ENCODE measurements at regions not wholly inside any gene's neighbourhood (a gene's known extent, or its start where the extent isn't known, plus 50 kb on each side); places are given as distances from the start of the nearest gene placed in this dataset.

- H3K9me2 ChIP-seq (replicated peaks; ENCODE audit: insufficient read depth, low read length): no peaks in the 10 kb centered on the region
- no peak overlapping the region for H3K4me3 ChIP-seq (ENCODE audit: low read length)
- no peak overlapping the region for H3K9ac ChIP-seq (ENCODE audit: low read length)
- H3K9me3 ChIP-seq (ENCODE audit: low read length): no peaks in the 10 kb centered on the region
- no peaks in the 10 kb centered on the region for H3K79me2 ChIP-seq (ENCODE audit: low read length)
- no peaks in the 10 kb centered on the region for H3K36me3 ChIP-seq (ENCODE audit: insufficient read depth, low read length)
- H2AFZ ChIP-seq (ENCODE audit: low read length): no peak overlapping the region
- no peaks in the 10 kb centered on the region; the same call in 1 of the 2 replicates for H3K27me3 ChIP-seq (ENCODE audit: low read length)
- no peak overlapping the region for H3K4me2 ChIP-seq (ENCODE audit: low read depth, low read length, poor library complexity, severe bottlenecking)
- H3K27ac ChIP-seq (ENCODE audit: low read length): no peak overlapping the region
- no peaks in the 10 kb centered on the region for H4K20me1 ChIP-seq (ENCODE audit: insufficient read depth, low read depth, low read length)
- DNase-seq: no peak
- no peaks in the 10 kb centered on the region for H3K4me1 ChIP-seq (ENCODE audit: low read length)
Observed at GRCh38 chr1:185426848-185427247, 109.8 kb upstream of the IVNS1ABP start.

GRCh38 chr1:185425163-185425562, 108.1 kb upstream of the IVNS1ABP start:
- no peaks in the 10 kb centered on the region for H3K36me3 ChIP-seq (ENCODE audit: insufficient read depth, low read length)
- H3K27me3 ChIP-seq (ENCODE audit: low read length): peaks cover 3% of the 10 kb centered on the region; the same call in 1 of the 2 replicates
- no peaks in the 10 kb centered on the region for H3K9me3 ChIP-seq (ENCODE audit: low read length)
- no peaks in the 10 kb centered on the region for H3K4me1 ChIP-seq (ENCODE audit: low read length)
- H3K4me2 ChIP-seq (ENCODE audit: low read depth, low read length, poor library complexity, severe bottlenecking): no peak overlapping the region
- no peaks in the 10 kb centered on the region for H3K9me2 ChIP-seq (replicated peaks; ENCODE audit: insufficient read depth, low read length)
- H3K9ac ChIP-seq (ENCODE audit: low read length): no peak overlapping the region
- H2AFZ ChIP-seq (ENCODE audit: low read length): no peak overlapping the region
- no peak for DNase-seq
- no peaks in the 10 kb centered on the region for H3K79me2 ChIP-seq (ENCODE audit: low read length)
- no peak overlapping the region for H3K27ac ChIP-seq (ENCODE audit: low read length)
- no peak overlapping the region for H3K4me3 ChIP-seq (ENCODE audit: low read length)
- H4K20me1 ChIP-seq (ENCODE audit: insufficient read depth, low read depth, low read length): no peaks in the 10 kb centered on the region

GRCh38 chr1:185421485-185422107, 104.6 kb upstream of the IVNS1ABP start:
- H3K9me3 ChIP-seq (ENCODE audit: low read length): no peaks in the 10 kb centered on the region
- no peak for DNase-seq
- no peak overlapping the region for H2AFZ ChIP-seq (ENCODE audit: low read length)
- peaks cover 3% of the 10 kb centered on the region; the same call in 1 of the 2 replicates for H3K27me3 ChIP-seq (ENCODE audit: low read length)
- no peaks in the 10 kb centered on the region for H3K36me3 ChIP-seq (ENCODE audit: insufficient read depth, low read length)
- no peaks in the 10 kb centered on the region for H3K4me1 ChIP-seq (ENCODE audit: low read length)
- H3K27ac ChIP-seq (ENCODE audit: low read length): no peak overlapping the region
- no peak overlapping the region for H3K4me3 ChIP-seq (ENCODE audit: low read length)
- H4K20me1 ChIP-seq (ENCODE audit: insufficient read depth, low read depth, low read length): no peaks in the 10 kb centered on the region
- H3K4me2 ChIP-seq (ENCODE audit: low read depth, low read length, poor library complexity, severe bottlenecking): no peak overlapping the region
- H3K79me2 ChIP-seq (ENCODE audit: low read length): no peaks in the 10 kb centered on the region
- no peak overlapping the region for H3K9ac ChIP-seq (ENCODE audit: low read length)
- no peaks in the 10 kb centered on the region for H3K9me2 ChIP-seq (replicated peaks; ENCODE audit: insufficient read depth, low read length)

GRCh38 chr1:185420588-185421081, 103.6 kb upstream of the IVNS1ABP start:
- H3K4me3 ChIP-seq (ENCODE audit: low read length): no peak overlapping the region
- H2AFZ ChIP-seq (ENCODE audit: low read length): no peak overlapping the region
- DNase-seq: no peak
- no peaks in the 10 kb centered on the region for H4K20me1 ChIP-seq (ENCODE audit: insufficient read depth, low read depth, low read length)
- H3K27ac ChIP-seq (ENCODE audit: low read length): no peak overlapping the region
- H3K79me2 ChIP-seq (ENCODE audit: low read length): no peaks in the 10 kb centered on the region
- no peak overlapping the region for H3K9ac ChIP-seq (ENCODE audit: low read length)
- H3K36me3 ChIP-seq (ENCODE audit: insufficient read depth, low read length): no peaks in the 10 kb centered on the region
- H3K4me1 ChIP-seq (ENCODE audit: low read length): no peaks in the 10 kb centered on the region
- H3K4me2 ChIP-seq (ENCODE audit: low read depth, low read length, poor library complexity, severe bottlenecking): no peak overlapping the region
- peaks cover 3% of the 10 kb centered on the region; the same call in 1 of the 2 replicates for H3K27me3 ChIP-seq (ENCODE audit: low read length)
- H3K9me2 ChIP-seq (replicated peaks; ENCODE audit: insufficient read depth, low read length): no peaks in the 10 kb centered on the region
- H3K9me3 ChIP-seq (ENCODE audit: low read length): no peaks in the 10 kb centered on the region

- no peaks in the 10 kb centered on the region for H3K79me2 ChIP-seq (ENCODE audit: low read length)
- H3K9me2 ChIP-seq (replicated peaks; ENCODE audit: insufficient read depth, low read length): no peaks in the 10 kb centered on the region
- H4K20me1 ChIP-seq (ENCODE audit: insufficient read depth, low read depth, low read length): no peaks in the 10 kb centered on the region
- H3K27ac ChIP-seq (ENCODE audit: low read length): no peak overlapping the region
- DNase-seq: no peak
- no peak overlapping the region for H3K4me2 ChIP-seq (ENCODE audit: low read depth, low read length, poor library complexity, severe bottlenecking)
- H3K9me3 ChIP-seq (ENCODE audit: low read length): no peaks in the 10 kb centered on the region
- no peak overlapping the region for H3K9ac ChIP-seq (ENCODE audit: low read length)
- no peak overlapping the region for H3K4me3 ChIP-seq (ENCODE audit: low read length)
- peaks cover 3% of the 10 kb centered on the region; the same call in 1 of the 2 replicates for H3K27me3 ChIP-seq (ENCODE audit: low read length)
- no peak overlapping the region for H2AFZ ChIP-seq (ENCODE audit: low read length)
- H3K4me1 ChIP-seq (ENCODE audit: low read length): no peaks in the 10 kb centered on the region
- H3K36me3 ChIP-seq (ENCODE audit: insufficient read depth, low read length): no peaks in the 10 kb centered on the region
Observed at GRCh38 chr1:185419718-185420117, 102.7 kb upstream of the IVNS1ABP start.

- H3K9ac ChIP-seq (ENCODE audit: low read length): no peak overlapping the region
- H3K27ac ChIP-seq (ENCODE audit: low read length): no peak overlapping the region
- no peak overlapping the region for H3K4me3 ChIP-seq (ENCODE audit: low read length)
- no peaks in the 10 kb centered on the region for H3K4me1 ChIP-seq (ENCODE audit: low read length)
- H3K79me2 ChIP-seq (ENCODE audit: low read length): no peaks in the 10 kb centered on the region
- no peaks in the 10 kb centered on the region for H3K9me2 ChIP-seq (replicated peaks; ENCODE audit: insufficient read depth, low read length)
- H4K20me1 ChIP-seq (ENCODE audit: insufficient read depth, low read depth, low read length): no peaks in the 10 kb centered on the region
- H3K9me3 ChIP-seq (ENCODE audit: low read length): no peaks in the 10 kb centered on the region
- H3K4me2 ChIP-seq (ENCODE audit: low read depth, low read length, poor library complexity, severe bottlenecking): no peak overlapping the region
- H3K27me3 ChIP-seq (ENCODE audit: low read length): peaks cover 3% of the 10 kb centered on the region; the same call in 1 of the 2 replicates
- no peak overlapping the region for H2AFZ ChIP-seq (ENCODE audit: low read length)
- H3K36me3 ChIP-seq (ENCODE audit: insufficient read depth, low read length): no peaks in the 10 kb centered on the region
- DNase-seq: no peak
Observed at GRCh38 chr1:185418472-185418871, 101.4 kb upstream of the IVNS1ABP start.

GRCh38 chr1:185412385-185413087, 95.5 kb upstream of the IVNS1ABP start:
- H3K4me1 ChIP-seq (ENCODE audit: low read length): peaks cover 13% of the 10 kb centered on the region
- H3K4me3 ChIP-seq (ENCODE audit: low read length): no peak overlapping the region
- H3K27ac ChIP-seq (ENCODE audit: low read length): no peak overlapping the region
- H4K20me1 ChIP-seq (ENCODE audit: insufficient read depth, low read depth, low read length): no peaks in the 10 kb centered on the region
- no peak overlapping the region for H3K9ac ChIP-seq (ENCODE audit: low read length)
- no peaks in the 10 kb centered on the region for H3K36me3 ChIP-seq (ENCODE audit: insufficient read depth, low read length)
- H3K27me3 ChIP-seq (ENCODE audit: low read length): 0 out of 2 replicates have a peak, but pooled peaks cover 4% of the 10 kb centered on the region
- H2AFZ ChIP-seq (ENCODE audit: low read length): no peak overlapping the region
- no peaks in the 10 kb centered on the region for H3K79me2 ChIP-seq (ENCODE audit: low read length)
- no peaks in the 10 kb centered on the region for H3K9me3 ChIP-seq (ENCODE audit: low read length)
- DNase-seq: no peak
- H3K9me2 ChIP-seq (replicated peaks; ENCODE audit: insufficient read depth, low read length): no peaks in the 10 kb centered on the region
- no peak overlapping the region for H3K4me2 ChIP-seq (ENCODE audit: low read depth, low read length, poor library complexity, severe bottlenecking)

- DNase-seq: no peak
- Histone ChIP-seq H3K9ac (ENCODE audit: low read length) (no peak overlapping the region), H3K4me2 (ENCODE audit: low read depth, low read length, poor library complexity, severe bottlenecking) (peak overlapping the region; percentile 57), H3K4me3 (ENCODE audit: low read length) (no peak overlapping the region), H3K9me3 (ENCODE audit: low read length) (no peaks in the 10 kb centered on the region), H2AFZ (ENCODE audit: low read length) (peak overlapping the region; percentile 52; the same call in 1 of the 2 replicates), H3K27ac (ENCODE audit: low read length) (no peak overlapping the region), H3K79me2 (ENCODE audit: low read length) (no peaks in the 10 kb centered on the region), H3K4me1 (ENCODE audit: low read length) (peaks cover 13% of the 10 kb centered on the region), H3K36me3 (ENCODE audit: insufficient read depth, low read length) (no peaks in the 10 kb centered on the region), H3K9me2 (replicated peaks; ENCODE audit: insufficient read depth, low read length) (no peaks in the 10 kb centered on the region), H3K27me3 (ENCODE audit: low read length) (0 out of 2 replicates have a peak, but pooled peaks cover 4% of the 10 kb centered on the region), H4K20me1 (ENCODE audit: insufficient read depth, low read depth, low read length) (no peaks in the 10 kb centered on the region)
Observed at GRCh38 chr1:185409763-185410528, 92.9 kb upstream of the IVNS1ABP start.

Measured in Karpas-422 (cell line).